Caco-2 (cell line): ENCODE measurements at regions not wholly inside any gene's neighbourhood (a gene's known extent, or its start where the extent isn't known, plus 50 kb on each side); places are given as distances from the start of the nearest gene placed in this dataset.

Experiments
- BruUV-seq: library from RNA; stranded (reverse); fragments of 400-500 nt; replicated peaks from 2 replicates; lab custom pipeline; 2021; lab: Mats Ljungman, UMichigan
- CTCF ChIA-PET: fragments of 300-600 bp; sonication (Branson Sonifier 250); formaldehyde crosslinking; loops from one replicate; lab custom pipeline; 2022; ENCODE audit warnings: antibody characterized with exemption; lab: Charles Lee
- POLR2A ChIA-PET: fragments of 300-600 bp; sonication (Branson Sonifier 250); formaldehyde crosslinking; loops from one replicate; lab custom pipeline; 2022; ENCODE audit warnings: antibody characterized with exemption; lab: Charles Lee
- DNase-seq, 2 experiments: peaks; one replicate each; pipeline versions ENCODE4 v3.0.0 to v3.0.0-alpha.2; 2020 to 2022
- H3K27me3 ChIP-seq: replicated peaks from 2 replicates; pipeline ENCODE4 v1.6.0; 2011; ENCODE audit warnings: low read length; ENCODE audit not compliant: control insufficient read depth, insufficient read depth
- H3K36me3 ChIP-seq: 2 replicates; pipeline ENCODE4 v1.5.1; 2011; ENCODE audit warnings: low read length; ENCODE audit not compliant: control insufficient read depth, insufficient read depth
- H3K4me1 ChIP-seq: fragments of 250-450 bp; sonication (Bioruptor Pico); 2 replicates; pipeline ENCODE4 v1.5.1; 2020; ENCODE audit warnings: mild to moderate bottlenecking
- H3K4me3 ChIP-seq: 2 replicates; pipeline ENCODE4 v1.5.1; 2011; ENCODE audit warnings: low read depth, mild to moderate bottlenecking, control low read depth, low read length
- H3K9me3 ChIP-seq: fragments of 250-450 bp; sonication (Bioruptor Pico); 2 replicates; pipeline ENCODE4 v1.5.1; 2020; ENCODE audit warnings: mild to moderate bottlenecking, moderate library complexity
- H3K27ac Mint-ChIP-seq: one replicate; pipeline ENCODE4 v1.8.0; 2022; ENCODE audit warnings: mixed read lengths; ENCODE audit not compliant: unreplicated experiment
- H3K27me3 Mint-ChIP-seq: one replicate; pipeline ENCODE4 v1.8.0; 2022; ENCODE audit warnings: mixed read lengths; ENCODE audit not compliant: insufficient read depth, unreplicated experiment
- H3K36me3 Mint-ChIP-seq: one replicate; pipeline ENCODE4 v1.8.0; 2022; ENCODE audit warnings: mild to moderate bottlenecking, mixed read lengths; ENCODE audit not compliant: insufficient read depth, unreplicated experiment
- H3K4me1 Mint-ChIP-seq: one replicate; pipeline ENCODE4 v1.8.0; 2022; ENCODE audit warnings: low read depth, mixed read lengths; ENCODE audit not compliant: unreplicated experiment
- H3K4me3 Mint-ChIP-seq: one replicate; pipeline ENCODE4 v1.8.0; 2022; ENCODE audit warnings: mild to moderate bottlenecking, moderate library complexity, mixed read lengths; ENCODE audit not compliant: unreplicated experiment
- H3K9me3 Mint-ChIP-seq: one replicate; pipeline ENCODE4 v1.8.0; 2022; ENCODE audit warnings: mixed read lengths; ENCODE audit not compliant: unreplicated experiment
- CTCF ChIP-seq, 2 experiments: fragments of 200-600 bp in 1 of 2; IDR thresholded peaks; 1 replicate in 1 of 2; 2 replicates in 1 of 2; pipeline versions ENCODE4 v1.5.1 to v1.8.0; 2011 to 2022; ENCODE audit warnings: antibody characterized with exemption in 1 of 2, control low read depth in 1 of 2, inconsistent platforms in 1 of 2, low read depth in 1 of 2, low read length in 1 of 2, mild to moderate bottlenecking in 1 of 2, moderate library complexity in 1 of 2; ENCODE audit not compliant: insufficient read depth in 1 of 2, severe bottlenecking in 1 of 2, unreplicated experiment in 1 of 2
- intact Hi-C: fragments of 100-400 bp; cut with micrococcal nuclease; formaldehyde crosslinking; loops from one replicate; pipeline ENCODE4 v1.10.0; 2022; ENCODE audit not compliant: unreplicated experiment

- Mint-ChIP-seq H3K4me3 (no peak overlapping the region), H3K9me3 (no peaks in the 10 kb centered on the region), H3K27me3 (no peaks in the 10 kb centered on the region), H3K36me3 (no peaks in the 10 kb centered on the region), H3K4me1 (no peaks in the 10 kb centered on the region), H3K27ac (no peak overlapping the region)
- Histone ChIP-seq H3K4me3 (no peak overlapping the region), H3K36me3 (no peaks in the 10 kb centered on the region), H3K9me3 (0 out of 2 replicates have a peak, but pooled peaks cover 3% of the 10 kb centered on the region), H3K27me3 (no peaks in the 10 kb centered on the region), H3K4me1 (no peaks in the 10 kb centered on the region)
- intact Hi-C loops = no loop called here
- no TSS peak for BruUV-seq
- ChIA-PET CTCF (no interaction called here), POLR2A (no interaction called here)
- DNase-seq = no peak
- no peak for TF ChIP-seq CTCF (IDR thresholded peaks at IDR 0.05; ENCODE audit: insufficient read depth in 1 of 2, low read depth in 1 of 2, low read length in 1 of 2, severe bottlenecking in 1 of 2, unreplicated experiment in 1 of 2)
Observed at GRCh38 chr14:56989359-56989758, 179.1 kb upstream of the OTX2 start.

GRCh38 chr14:56979936-56980335 lies 169.7 kb upstream of the OTX2 start:
- no peaks in the 10 kb centered on the region for H3K36me3 ChIP-seq
- Mint-ChIP-seq H3K9me3 (no peaks in the 10 kb centered on the region), H3K36me3 (no peaks in the 10 kb centered on the region), H3K27ac (no peak overlapping the region), H3K4me1 (no peaks in the 10 kb centered on the region), H3K4me3 (no peak overlapping the region), H3K27me3 (peaks cover 10% of the 10 kb centered on the region)
- DNase-seq = no peak
- BruUV-seq = no TSS peak
- ChIA-PET POLR2A (no interaction called here), CTCF (no interaction called here)
- intact Hi-C loops = no loop called here
- H3K9me3 ChIP-seq = no peaks in the 10 kb centered on the region
- no peaks in the 10 kb centered on the region for H3K27me3 ChIP-seq
- H3K4me3 ChIP-seq = no peak overlapping the region
- TF ChIP-seq CTCF (IDR thresholded peaks at IDR 0.05; ENCODE audit: insufficient read depth in 1 of 2, low read depth in 1 of 2, low read length in 1 of 2, severe bottlenecking in 1 of 2, unreplicated experiment in 1 of 2) = no peak
- H3K4me1 ChIP-seq = no peaks in the 10 kb centered on the region

GRCh38 chr14:56976211-56976610 lies 165.9 kb upstream of the OTX2 start:
- H3K9me3 Mint-ChIP-seq = no peaks in the 10 kb centered on the region
- Histone ChIP-seq H3K36me3 (no peaks in the 10 kb centered on the region), H3K27me3 (no peaks in the 10 kb centered on the region), H3K9me3 (no peaks in the 10 kb centered on the region), H3K4me1 (no peaks in the 10 kb centered on the region), H3K4me3 (no peak overlapping the region)
- no peak overlapping the region for H3K4me3 Mint-ChIP-seq
- BruUV-seq = no TSS peak
- ChIA-PET POLR2A (no interaction called here), CTCF (no interaction called here)
- H3K36me3 Mint-ChIP-seq = no peaks in the 10 kb centered on the region
- no peak for TF ChIP-seq CTCF (IDR thresholded peaks at IDR 0.05; ENCODE audit: insufficient read depth in 1 of 2, low read depth in 1 of 2, low read length in 1 of 2, severe bottlenecking in 1 of 2, unreplicated experiment in 1 of 2)
- H3K27me3 Mint-ChIP-seq = peaks cover 5% of the 10 kb centered on the region
- intact Hi-C loops = no loop called here
- H3K27ac Mint-ChIP-seq = no peak overlapping the region
- DNase-seq = no peak
- no peaks in the 10 kb centered on the region for H3K4me1 Mint-ChIP-seq
